ENCODE measurements at regions not wholly inside any gene's neighbourhood (a gene's known extent, or its start where the extent isn't known, plus 50 kb on each side); places are given as distances from the start of the nearest gene placed in this dataset.

- TF ChIP-seq, protein P1, sequence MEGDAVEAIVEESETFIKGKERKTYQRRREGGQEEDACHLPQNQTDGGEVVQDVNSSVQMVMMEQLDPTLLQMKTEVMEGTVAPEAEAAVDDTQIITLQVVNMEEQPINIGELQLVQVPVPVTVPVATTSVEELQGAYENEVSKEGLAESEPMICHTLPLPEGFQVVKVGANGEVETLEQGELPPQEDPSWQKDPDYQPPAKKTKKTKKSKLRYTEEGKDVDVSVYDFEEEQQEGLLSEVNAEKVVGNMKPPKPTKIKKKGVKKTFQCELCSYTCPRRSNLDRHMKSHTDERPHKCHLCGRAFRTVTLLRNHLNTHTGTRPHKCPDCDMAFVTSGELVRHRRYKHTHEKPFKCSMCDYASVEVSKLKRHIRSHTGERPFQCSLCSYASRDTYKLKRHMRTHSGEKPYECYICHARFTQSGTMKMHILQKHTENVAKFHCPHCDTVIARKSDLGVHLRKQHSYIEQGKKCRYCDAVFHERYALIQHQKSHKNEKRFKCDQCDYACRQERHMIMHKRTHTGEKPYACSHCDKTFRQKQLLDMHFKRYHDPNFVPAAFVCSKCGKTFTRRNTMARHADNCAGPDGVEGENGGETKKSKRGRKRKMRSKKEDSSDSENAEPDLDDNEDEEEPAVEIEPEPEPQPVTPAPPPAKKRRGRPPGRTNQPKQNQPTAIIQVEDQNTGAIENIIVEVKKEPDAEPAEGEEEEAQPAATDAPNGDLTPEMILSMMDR (conservative IDR thresholded peaks at IDR 0.05 in 1 of 2, IDR thresholded peaks at IDR 0.05 in 1 of 2; ENCODE audit: low read depth in 1 of 2, low read length in 2 of 2) = no peak
- no peak for TF ChIP-seq EZH2 (IDR thresholded peaks at IDR 0.05; ENCODE audit: low read length, missing control alignments)
- no peak for DNase-seq (ENCODE audit: low read depth in 2 of 2)
- H3K4me3 ChIP-seq (replicated peaks in 1 of 4; ENCODE audit: control extremely low read depth in 1 of 4, insufficient read depth in 1 of 4, low read depth in 3 of 4, low read length in 4 of 4) = no peak overlapping the region
Measured at GRCh38 chr12:22798116-22798515, 173.1 kb downstream of the ETNK1 start.

DNA sequence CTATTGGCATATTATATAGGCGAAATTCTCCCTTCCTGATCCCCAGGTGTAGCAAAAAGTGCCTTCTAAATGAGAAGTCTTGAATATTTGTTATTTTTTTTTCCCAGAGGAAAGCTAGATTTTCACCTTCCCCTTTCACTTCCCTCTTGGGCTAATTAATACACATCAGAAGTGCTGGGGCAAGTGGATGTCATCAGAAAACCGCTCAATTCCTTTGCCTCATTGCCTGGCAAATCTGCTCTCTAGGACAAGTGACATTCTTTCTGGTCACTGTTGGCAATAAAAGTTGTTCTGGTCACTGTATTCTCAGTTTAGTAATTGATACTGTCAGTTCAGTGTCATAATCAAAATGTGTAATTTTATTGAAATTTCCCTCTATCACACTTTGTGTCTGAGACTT, 174.5 kb downstream of the ETNK1 start:
- no peaks in the 10 kb centered on the region for H3K36me3 ChIP-seq (ENCODE audit: control insufficient read depth, insufficient read depth, low read length)
- no peaks in the 10 kb centered on the region for H3K27me3 ChIP-seq (ENCODE audit: control insufficient read depth, insufficient read depth, low read length)
- no peak overlapping the region for H3K4me3 ChIP-seq (replicated peaks in 1 of 4; ENCODE audit: control extremely low read depth in 1 of 4, insufficient read depth in 1 of 4, low read depth in 3 of 4, low read length in 4 of 4)
- no peaks in the 10 kb centered on the region for H3K9me3 ChIP-seq (ENCODE audit: control insufficient read depth, insufficient read depth, low read depth, low read length)
- no peak overlapping the region for H2AFZ ChIP-seq (ENCODE audit: low read length)
- no peak overlapping the region for H3K9ac ChIP-seq (ENCODE audit: insufficient read depth, low read length)
- H3K4me2 ChIP-seq (ENCODE audit: extremely low read depth, insufficient read depth, low read length) = no peak overlapping the region
- H3K79me2 ChIP-seq (ENCODE audit: control insufficient read depth, insufficient read depth, low read length) = no peaks in the 10 kb centered on the region
- H3K4me1 ChIP-seq (ENCODE audit: control insufficient read depth, extremely low read depth, insufficient read depth, low read length) = no peaks in the 10 kb centered on the region
- H4K20me1 ChIP-seq (ENCODE audit: control insufficient read depth, extremely low read depth, insufficient read depth, low read length) = no peaks in the 10 kb centered on the region
- no peak for DNase-seq (ENCODE audit: low read depth in 2 of 2)
- H3K27ac ChIP-seq (ENCODE audit: insufficient read depth, low read length) = no peak overlapping the region
- TF ChIP-seq, protein P1 (conservative IDR thresholded peaks at IDR 0.05 in 1 of 2, IDR thresholded peaks at IDR 0.05 in 1 of 2; ENCODE audit: low read depth in 1 of 2, low read length in 2 of 2) = no peak
- no peak for TF ChIP-seq EZH2 (IDR thresholded peaks at IDR 0.05; ENCODE audit: low read length, missing control alignments)

More at GRCh38 chr12:22798116-22798515, 173.1 kb downstream of the ETNK1 start:
- no peak overlapping the region for H3K4me2 ChIP-seq (ENCODE audit: extremely low read depth, insufficient read depth, low read length)
- no peaks in the 10 kb centered on the region for H3K9me3 ChIP-seq (ENCODE audit: control insufficient read depth, insufficient read depth, low read depth, low read length)
- no peaks in the 10 kb centered on the region for H3K4me1 ChIP-seq (ENCODE audit: control insufficient read depth, extremely low read depth, insufficient read depth, low read length)
- H3K27me3 ChIP-seq (ENCODE audit: control insufficient read depth, insufficient read depth, low read length) = no peaks in the 10 kb centered on the region
- no peaks in the 10 kb centered on the region for H4K20me1 ChIP-seq (ENCODE audit: control insufficient read depth, extremely low read depth, insufficient read depth, low read length)
- H3K79me2 ChIP-seq (ENCODE audit: control insufficient read depth, insufficient read depth, low read length) = no peaks in the 10 kb centered on the region
- H2AFZ ChIP-seq (ENCODE audit: low read length) = no peak overlapping the region
- no peak overlapping the region for H3K27ac ChIP-seq (ENCODE audit: insufficient read depth, low read length)
- no peak overlapping the region for H3K9ac ChIP-seq (ENCODE audit: insufficient read depth, low read length)
- no peaks in the 10 kb centered on the region for H3K36me3 ChIP-seq (ENCODE audit: control insufficient read depth, insufficient read depth, low read length)

DNA sequence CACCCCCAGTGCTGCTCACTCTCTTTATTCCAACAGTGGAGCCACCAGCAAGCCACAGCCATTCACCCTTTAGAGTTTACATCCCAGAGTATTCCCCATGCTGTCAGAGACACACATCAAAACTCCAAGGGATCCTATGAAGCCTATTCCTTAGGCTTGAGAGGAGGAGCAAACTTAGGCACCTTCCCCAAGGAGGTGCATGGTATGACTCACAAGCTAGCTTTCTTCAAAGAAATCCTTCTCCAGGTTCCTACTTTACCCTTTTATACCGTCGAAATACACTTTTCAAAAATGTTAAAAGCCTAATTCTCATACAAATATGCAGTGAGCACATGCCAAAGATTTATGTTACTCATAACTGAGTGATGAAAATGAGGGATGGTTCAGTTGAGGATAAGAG, 175.4 kb downstream of the ETNK1 start:
- H3K79me2 ChIP-seq (ENCODE audit: control insufficient read depth, insufficient read depth, low read length) = no peaks in the 10 kb centered on the region
- no peak overlapping the region for H2AFZ ChIP-seq (ENCODE audit: low read length)
- no peaks in the 10 kb centered on the region for H3K27me3 ChIP-seq (ENCODE audit: control insufficient read depth, insufficient read depth, low read length)
- no peaks in the 10 kb centered on the region for H4K20me1 ChIP-seq (ENCODE audit: control insufficient read depth, extremely low read depth, insufficient read depth, low read length)
- H3K4me2 ChIP-seq (ENCODE audit: extremely low read depth, insufficient read depth, low read length) = no peak overlapping the region
- no peak overlapping the region for H3K27ac ChIP-seq (ENCODE audit: insufficient read depth, low read length)
- H3K4me3 ChIP-seq (replicated peaks in 1 of 4; ENCODE audit: control extremely low read depth in 1 of 4, insufficient read depth in 1 of 4, low read depth in 3 of 4, low read length in 4 of 4) = no peak overlapping the region
- DNase-seq (ENCODE audit: low read depth in 2 of 2) = no peak
- no peaks in the 10 kb centered on the region for H3K9me3 ChIP-seq (ENCODE audit: control insufficient read depth, insufficient read depth, low read depth, low read length)
- H3K36me3 ChIP-seq (ENCODE audit: control insufficient read depth, insufficient read depth, low read length) = no peaks in the 10 kb centered on the region
- H3K9ac ChIP-seq (ENCODE audit: insufficient read depth, low read length) = no peak overlapping the region
- TF ChIP-seq, protein P1 (conservative IDR thresholded peaks at IDR 0.05 in 1 of 2, IDR thresholded peaks at IDR 0.05 in 1 of 2; ENCODE audit: low read depth in 1 of 2, low read length in 2 of 2) = no peak
- TF ChIP-seq EZH2 (IDR thresholded peaks at IDR 0.05; ENCODE audit: low read length, missing control alignments) = no peak
- no peaks in the 10 kb centered on the region for H3K4me1 ChIP-seq (ENCODE audit: control insufficient read depth, extremely low read depth, insufficient read depth, low read length)
